ENCODE measurements at regions not wholly inside any gene's neighbourhood (a gene's known extent, or its start where the extent isn't known, plus 50 kb on each side); places are given as distances from the start of the nearest gene placed in this dataset.

GRCh38 chr3:189398656-189399055, 226.9 kb downstream of the TPRG1 start:
- H4K20me1 ChIP-seq (replicated peaks; ENCODE audit: insufficient read depth), result no peaks in the 10 kb centered on the region
- no peaks in the 10 kb centered on the region for H3K36me3 Mint-ChIP-seq (ENCODE audit: low read depth)
- H3K27me3 Mint-ChIP-seq (ENCODE audit: insufficient read depth, low read depth, poor library complexity), result peaks cover 3% of the 10 kb centered on the region
- no peaks in the 10 kb centered on the region for H3K4me1 Mint-ChIP-seq
- no peaks in the 10 kb centered on the region for H3K79me2 ChIP-seq (replicated peaks; ENCODE audit: insufficient read depth)
- no peak for ATAC-seq
- no peaks in the 10 kb centered on the region for H3K9me3 Mint-ChIP-seq
- no peaks in the 10 kb centered on the region for H3F3A ChIP-seq (replicated peaks; ENCODE audit: low read depth)
- H3K36me3 ChIP-seq (ENCODE audit: insufficient read depth), result no peaks in the 10 kb centered on the region
- no peak overlapping the region for H3K4me3 ChIP-seq
- no peak overlapping the region for H3K4me3 Mint-ChIP-seq
- DNase-seq (ENCODE audit: low spot score), result no peak
- H3K4me2 ChIP-seq, result no peak overlapping the region
- no peak overlapping the region for H3K27ac ChIP-seq (ENCODE audit: low read depth)
- H3K9me2 ChIP-seq (ENCODE audit: insufficient read depth), result no peaks in the 10 kb centered on the region
- no peaks in the 10 kb centered on the region for H3K27me3 ChIP-seq (ENCODE audit: insufficient read depth)
- no peak overlapping the region for H3K27ac Mint-ChIP-seq
- H2AFZ ChIP-seq, result no peak overlapping the region
- TF ChIP-seq REST (IDR thresholded peaks at IDR 0.05; ENCODE audit: unreplicated experiment) (no peak), ZNF331 (CRISPR knock-in tag; IDR thresholded peaks at IDR 0.05; ENCODE audit: low read depth) (no peak), STAT1 (IDR thresholded peaks at IDR 0.05; ENCODE audit: unreplicated experiment) (no peak), ZNF114 (CRISPR knock-in tag; IDR thresholded peaks at IDR 0.05) (no peak), ZNF462 (CRISPR knock-in tag; IDR thresholded peaks at IDR 0.05) (no peak), ETS1 (IDR thresholded peaks at IDR 0.05) (no peak), POLR2AphosphoS5 (IDR thresholded peaks at IDR 0.05; ENCODE audit: low read depth) (no peak), EZH2 (IDR thresholded peaks at IDR 0.05; ENCODE audit: low read depth, unreplicated experiment) (no peak)
- no peaks in the 10 kb centered on the region for H3K4me1 ChIP-seq (ENCODE audit: insufficient read depth)
